Skeletal muscle satellite cell (primary cell): ENCODE measurements at regions not wholly inside any gene's neighbourhood (a gene's known extent, or its start where the extent isn't known, plus 50 kb on each side); places are given as distances from the start of the nearest gene placed in this dataset.
"Not testable (repeated sequence)": the region's sequence is repeated elsewhere in the genome, so short reads cannot be mapped to it uniquely, and the experiment has no call there.

Source experiments
- H3K27me3 ChIP-seq: 2 replicates; pipeline ENCODE4 v1.7.0; 2013; ENCODE audit warnings: low read length; ENCODE audit not compliant: control insufficient read depth, insufficient read depth
- H3K36me3 ChIP-seq: 2 replicates; pipeline ENCODE4 v1.7.0; 2013; ENCODE audit warnings: mild to moderate bottlenecking, control low read depth, low read length; ENCODE audit not compliant: insufficient read depth
- H3K4me1 ChIP-seq: 2 replicates; pipeline ENCODE4 v1.7.0; 2013; ENCODE audit warnings: low read length; ENCODE audit not compliant: control insufficient read depth, insufficient read depth
- H3K4me2 ChIP-seq: 2 replicates; pipeline ENCODE4 v1.7.0; 2013; ENCODE audit warnings: mild to moderate bottlenecking, low read length
- H3K4me3 ChIP-seq: 2 replicates; pipeline ENCODE4 v1.7.0; 2013; ENCODE audit warnings: low read length
- H3K9ac ChIP-seq: 2 replicates; pipeline ENCODE4 v1.7.0; 2013; ENCODE audit warnings: mild to moderate bottlenecking, low read depth, low read length, moderate library complexity
- H3K9me3 ChIP-seq: replicated peaks from 2 replicates; pipeline ENCODE4 v1.7.0; 2013; ENCODE audit warnings: mild to moderate bottlenecking, control low read depth, low read length

- Histone ChIP-seq H3K9me3 (no peaks in the 10 kb centered on the region), H3K27me3 (peaks cover 22% of the 10 kb centered on the region), H3K9ac (no peak overlapping the region), H3K36me3 (no peaks in the 10 kb centered on the region), H3K4me2 (no peak overlapping the region), H3K4me1 (no peaks in the 10 kb centered on the region), H3K4me3 (no peak overlapping the region)
These were observed 310.1 kb upstream of the NCKAP5 start for GRCh38 chr2:133878326-133878725.

DNA sequence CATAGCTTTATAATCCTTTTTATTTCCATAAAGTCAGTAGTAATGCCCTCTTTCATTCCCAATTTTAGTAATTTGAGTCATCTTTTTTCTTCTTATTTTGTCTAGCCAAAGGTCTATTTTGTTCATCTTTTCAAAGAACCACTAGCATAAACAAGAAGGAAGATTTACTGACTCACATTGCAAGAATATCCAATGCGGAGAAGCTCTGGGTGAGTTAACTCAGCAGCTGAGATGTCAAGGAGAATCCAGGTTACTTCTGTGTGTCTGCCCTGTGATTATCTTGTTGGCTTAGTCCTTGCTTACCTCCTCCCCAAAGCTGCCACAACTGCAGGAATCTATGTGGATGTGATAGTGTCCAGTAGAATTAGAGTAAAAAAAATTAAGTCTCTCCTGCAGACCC, 311.4 kb upstream of the NCKAP5 start:
- Histone ChIP-seq H3K27me3 (peaks cover 30% of the 10 kb centered on the region), H3K9me3 (no peaks in the 10 kb centered on the region), H3K4me3 (no peak overlapping the region), H3K36me3 (no peaks in the 10 kb centered on the region), H3K4me2 (no peak overlapping the region), H3K9ac (no peak overlapping the region), H3K4me1 (no peaks in the 10 kb centered on the region)

- H3K36me3 ChIP-seq, H3K4me3 ChIP-seq, H3K4me1 ChIP-seq, H3K4me2 ChIP-seq, H3K9me3 ChIP-seq, H3K9ac ChIP-seq: not testable (repeated sequence)
- H3K27me3 ChIP-seq: peaks cover 25% of the 10 kb centered on the region
These were observed 313.9 kb upstream of the NCKAP5 start for GRCh38 chr2:133882159-133882558.

DNA sequence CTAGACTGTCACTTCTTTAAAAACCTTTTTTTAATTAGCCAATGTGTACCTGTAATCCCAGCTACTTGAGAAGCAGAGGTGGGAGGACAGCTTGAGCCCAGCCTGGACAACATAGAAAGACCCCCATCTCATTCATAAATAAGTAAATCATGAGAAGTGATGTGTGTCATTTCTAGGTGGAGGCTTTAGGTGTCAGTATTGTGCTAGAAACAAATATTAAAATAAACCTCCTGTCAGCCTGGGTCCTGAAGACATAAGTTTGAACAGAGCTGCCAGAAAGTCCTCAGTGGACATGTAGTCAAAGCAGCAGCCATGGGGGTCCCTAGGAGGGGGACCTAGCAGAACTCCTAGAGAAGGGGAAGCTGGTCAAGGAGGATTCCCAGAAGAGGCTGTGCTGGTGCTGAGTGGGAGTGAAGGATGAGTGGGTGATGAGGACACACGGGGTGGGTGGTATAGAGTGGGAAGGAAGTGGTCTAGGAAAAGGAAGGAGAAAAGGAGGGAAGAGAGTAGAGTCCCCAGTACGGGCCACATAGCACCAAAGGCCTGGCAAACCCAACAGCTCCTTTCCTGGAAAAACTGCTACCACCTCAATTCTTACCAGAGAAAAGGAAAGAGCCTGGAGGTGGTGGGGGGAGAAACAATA, 316.6 kb upstream of the NCKAP5 start:
- H3K27me3 ChIP-seq: peaks cover 42% of the 10 kb centered on the region
- H3K9ac ChIP-seq: no peak overlapping the region
- no peaks in the 10 kb centered on the region for H3K9me3 ChIP-seq
- H3K4me3 ChIP-seq: no peak overlapping the region
- peaks cover 2% of the 10 kb centered on the region for H3K4me1 ChIP-seq
- no peaks in the 10 kb centered on the region for H3K36me3 ChIP-seq
- no peak overlapping the region for H3K4me2 ChIP-seq

- Histone ChIP-seq H3K4me3 (no peak overlapping the region), H3K27me3 (peaks cover 47% of the 10 kb centered on the region), H3K9ac (no peak overlapping the region), H3K9me3 (no peaks in the 10 kb centered on the region), H3K36me3 (no peaks in the 10 kb centered on the region), H3K4me2 (no peak overlapping the region), H3K4me1 (peaks cover 2% of the 10 kb centered on the region)
These were observed 317.6 kb upstream of the NCKAP5 start for GRCh38 chr2:133885847-133886246.

GRCh38 chr2:133886735-133887675, 318.7 kb upstream of the NCKAP5 start:
- no peaks in the 10 kb centered on the region for H3K9me3 ChIP-seq
- no peak overlapping the region for H3K9ac ChIP-seq
- no peaks in the 10 kb centered on the region for H3K36me3 ChIP-seq
- peaks cover 50% of the 10 kb centered on the region for H3K27me3 ChIP-seq
- H3K4me3 ChIP-seq: no peak overlapping the region
- peaks cover 2% of the 10 kb centered on the region for H3K4me1 ChIP-seq
- peak overlapping the region; percentile 14 for H3K4me2 ChIP-seq

DNA sequence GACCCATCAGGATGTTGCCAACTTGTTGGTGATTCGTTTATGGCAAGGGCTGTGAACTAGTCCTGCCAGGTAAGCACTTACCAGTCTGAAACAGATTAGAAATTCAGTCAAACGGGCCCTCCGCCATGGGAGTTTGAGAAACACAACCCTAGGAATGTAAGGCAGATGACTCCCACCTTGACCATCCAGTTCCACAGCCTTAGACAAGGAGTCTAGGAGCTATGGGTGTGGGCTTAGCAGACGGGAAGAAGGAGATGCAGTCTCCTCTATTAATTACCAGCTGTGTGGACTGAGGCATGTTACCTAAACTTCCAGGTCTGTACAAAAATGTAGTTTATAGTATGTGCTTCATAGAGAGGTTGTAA, 319.4 kb upstream of the NCKAP5 start:
- H3K36me3 ChIP-seq: no peaks in the 10 kb centered on the region
- peaks cover 2% of the 10 kb centered on the region for H3K4me1 ChIP-seq
- H3K4me2 ChIP-seq: no peak overlapping the region
- H3K4me3 ChIP-seq: no peak overlapping the region
- no peak overlapping the region for H3K9ac ChIP-seq
- H3K27me3 ChIP-seq: peaks cover 54% of the 10 kb centered on the region
- H3K9me3 ChIP-seq: no peaks in the 10 kb centered on the region

DNA sequence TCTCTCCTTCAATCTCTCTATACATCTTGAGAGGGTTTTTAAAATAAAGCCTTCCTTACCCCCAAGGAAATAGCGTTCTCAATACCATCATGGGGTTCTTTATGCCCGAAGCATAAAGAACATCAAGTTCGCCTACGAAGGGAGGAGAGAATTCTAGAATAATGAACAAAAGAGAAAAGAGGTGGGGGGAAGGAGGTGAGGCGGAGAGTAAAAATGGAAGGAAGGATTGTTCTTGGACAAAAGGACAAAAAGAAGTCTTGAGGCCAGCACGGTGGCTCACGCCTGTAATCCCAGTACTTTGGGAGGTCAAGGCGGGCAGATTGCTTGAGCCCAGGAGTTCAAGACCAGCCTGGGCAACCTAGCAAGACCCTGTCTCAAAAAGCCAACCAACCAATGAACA, 319.8 kb upstream of the NCKAP5 start:
- H3K4me2 ChIP-seq: no peak overlapping the region
- H3K4me3 ChIP-seq: no peak overlapping the region
- H3K9ac ChIP-seq: no peak overlapping the region
- H3K27me3 ChIP-seq: peaks cover 51% of the 10 kb centered on the region
- H3K4me1 ChIP-seq: peaks cover 2% of the 10 kb centered on the region
- no peaks in the 10 kb centered on the region for H3K36me3 ChIP-seq
- no peaks in the 10 kb centered on the region for H3K9me3 ChIP-seq

DNA sequence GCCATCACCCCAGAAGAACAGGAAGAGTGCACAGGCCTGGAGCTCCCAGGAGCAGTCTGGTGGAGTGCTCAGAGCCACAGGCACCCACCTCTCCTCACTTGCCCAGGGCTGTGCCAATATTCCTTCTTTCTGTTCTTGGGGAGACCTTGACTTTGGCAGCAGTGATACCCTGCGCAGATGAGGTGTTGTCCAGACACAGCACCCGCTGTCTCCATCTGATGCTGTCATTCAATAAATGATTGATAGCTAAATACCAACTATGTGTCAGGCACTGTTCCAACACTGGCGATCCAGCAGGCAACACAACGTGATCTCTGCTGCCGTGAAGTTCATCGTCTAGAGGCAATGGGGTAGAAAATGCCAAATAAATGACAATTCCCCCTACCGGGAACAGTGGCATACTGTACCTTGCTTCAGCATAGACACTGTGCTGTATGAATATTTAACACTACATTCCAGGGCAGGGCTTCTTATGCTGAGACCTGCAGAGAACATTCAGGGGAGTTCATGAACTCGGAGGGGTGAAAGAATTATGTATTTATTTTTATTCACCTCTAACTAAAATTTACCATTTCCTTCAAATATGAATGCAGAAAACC, 320.5 kb upstream of the NCKAP5 start:
- H3K9ac ChIP-seq: no peak overlapping the region
- H3K4me3 ChIP-seq: no peak overlapping the region
- no peaks in the 10 kb centered on the region for H3K36me3 ChIP-seq
- no peaks in the 10 kb centered on the region for H3K9me3 ChIP-seq
- H3K4me1 ChIP-seq: peaks cover 2% of the 10 kb centered on the region
- peaks cover 52% of the 10 kb centered on the region for H3K27me3 ChIP-seq
- H3K4me2 ChIP-seq: no peak overlapping the region

- Histone ChIP-seq H3K9me3 (no peaks in the 10 kb centered on the region), H3K27me3 (peaks cover 45% of the 10 kb centered on the region), H3K36me3 (no peaks in the 10 kb centered on the region), H3K4me2 (no peak overlapping the region), H3K4me3 (no peak overlapping the region), H3K4me1 (no peaks in the 10 kb centered on the region), H3K9ac (no peak overlapping the region)
These were observed 324.2 kb upstream of the NCKAP5 start for GRCh38 chr2:133892352-133892913.

- Histone ChIP-seq H3K4me3 (no peak overlapping the region), H3K36me3 (no peaks in the 10 kb centered on the region), H3K4me1 (no peaks in the 10 kb centered on the region), H3K27me3 (peaks cover 27% of the 10 kb centered on the region), H3K4me2 (no peak overlapping the region), H3K9ac (no peak overlapping the region), H3K9me3 (no peaks in the 10 kb centered on the region)
These were observed 326.2 kb upstream of the NCKAP5 start for GRCh38 chr2:133894429-133894828.
